GM18858 (cell line): ENCODE measurements at regions not wholly inside any gene's neighbourhood (a gene's known extent, or its start where the extent isn't known, plus 50 kb on each side); places are given as distances from the start of the nearest gene placed in this dataset.

Experiments used
- ATAC-seq: cut with Tn5 transposase; IDR thresholded peaks from one replicate; pipeline ENCODE4 v1.9.1; 2021; ENCODE audit not compliant: unreplicated experiment

GRCh38 chr2:220154304-220154703 is 526.9 kb downstream of the SLC4A3 start:
- no peak for ATAC-seq

DNA sequence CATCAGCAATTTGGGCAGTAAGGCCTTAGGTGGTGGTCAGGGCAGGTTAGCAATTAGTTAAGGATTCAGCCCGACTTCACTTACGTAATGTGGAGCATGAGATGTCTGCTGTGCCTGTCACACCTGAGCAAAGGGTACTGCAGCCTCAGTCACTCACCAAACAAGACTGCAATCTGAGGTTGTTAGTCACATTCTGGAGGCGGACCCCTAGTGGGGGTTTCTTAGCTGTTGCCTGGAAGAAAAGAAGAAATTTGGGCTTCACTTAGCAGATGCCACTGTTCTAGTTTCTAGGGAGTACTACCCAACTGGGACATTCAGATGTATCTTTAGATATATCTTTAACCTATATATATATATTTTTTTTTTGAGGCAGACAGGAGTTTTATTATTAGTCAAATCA is 529.9 kb downstream of the SLC4A3 start:
- ATAC-seq, result no peak

DNA sequence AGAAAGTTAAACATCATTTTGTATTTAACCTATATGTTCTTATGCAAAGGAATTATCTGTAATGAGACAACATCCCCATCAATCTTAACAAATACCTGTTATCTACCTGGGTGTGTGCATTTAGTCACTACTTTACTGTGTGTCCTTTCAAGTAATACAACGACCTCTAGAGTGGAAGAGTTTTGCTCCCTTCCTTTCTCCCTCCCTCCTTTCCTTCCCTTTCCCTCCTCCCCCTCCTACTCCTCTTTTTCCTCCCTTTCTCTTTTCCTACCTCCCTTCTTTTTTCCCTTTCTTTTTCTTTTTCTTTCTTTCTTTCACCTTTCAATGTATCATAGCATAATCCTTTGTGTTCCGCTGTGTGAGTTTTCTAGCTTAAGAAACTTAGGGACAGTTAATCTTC is 532.3 kb downstream of the SLC4A3 start:
- ATAC-seq, result no peak

DNA sequence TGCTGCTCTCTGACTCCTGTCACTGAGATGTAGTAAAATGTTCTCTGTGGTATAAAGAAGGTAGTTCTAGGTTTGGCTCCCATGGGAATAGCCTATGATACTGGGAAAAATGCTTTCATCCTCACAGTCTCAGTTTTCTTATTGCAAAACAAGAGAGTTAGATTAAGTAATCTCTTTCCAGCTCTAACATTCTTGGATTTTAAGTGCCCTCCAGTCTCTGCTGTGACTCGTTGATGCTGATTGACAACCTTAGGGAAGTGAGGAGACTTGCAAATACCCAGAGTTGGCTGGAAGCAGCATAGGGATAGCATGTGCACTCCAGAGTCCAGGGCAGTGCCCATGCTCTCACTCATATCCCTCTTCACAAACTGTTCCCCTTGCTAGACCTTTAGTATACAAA is 534.9 kb downstream of the SLC4A3 start:
- no peak for ATAC-seq

GRCh38 chr2:220163486-220163885 is 536.1 kb downstream of the SLC4A3 start:
- no peak for ATAC-seq

GRCh38 chr2:220165401-220165800 is 538.0 kb downstream of the SLC4A3 start:
- no peak for ATAC-seq

DNA sequence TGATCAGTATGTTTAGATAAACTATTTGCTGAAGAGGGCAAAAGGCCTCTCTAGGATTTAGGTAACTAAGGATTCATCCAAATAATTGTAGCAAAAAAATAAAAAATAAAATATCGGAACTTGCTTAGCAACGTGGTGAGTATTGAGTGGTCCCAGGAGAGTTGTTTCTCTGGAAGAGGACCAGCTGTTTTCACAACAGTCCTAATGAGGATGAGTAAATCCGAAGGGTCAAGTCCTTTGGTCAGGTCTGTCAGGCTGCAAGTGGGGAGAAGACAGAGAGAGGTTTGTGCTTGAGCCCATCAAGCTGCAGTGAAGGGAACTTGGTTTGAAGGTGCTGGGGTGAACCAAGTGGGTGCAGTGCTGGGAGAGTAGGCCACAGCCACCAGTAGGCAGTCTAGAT is 539.2 kb downstream of the SLC4A3 start:
- ATAC-seq, result no peak

GRCh38 chr2:220167956-220168355 is 540.5 kb downstream of the SLC4A3 start:
- no peak for ATAC-seq

DNA sequence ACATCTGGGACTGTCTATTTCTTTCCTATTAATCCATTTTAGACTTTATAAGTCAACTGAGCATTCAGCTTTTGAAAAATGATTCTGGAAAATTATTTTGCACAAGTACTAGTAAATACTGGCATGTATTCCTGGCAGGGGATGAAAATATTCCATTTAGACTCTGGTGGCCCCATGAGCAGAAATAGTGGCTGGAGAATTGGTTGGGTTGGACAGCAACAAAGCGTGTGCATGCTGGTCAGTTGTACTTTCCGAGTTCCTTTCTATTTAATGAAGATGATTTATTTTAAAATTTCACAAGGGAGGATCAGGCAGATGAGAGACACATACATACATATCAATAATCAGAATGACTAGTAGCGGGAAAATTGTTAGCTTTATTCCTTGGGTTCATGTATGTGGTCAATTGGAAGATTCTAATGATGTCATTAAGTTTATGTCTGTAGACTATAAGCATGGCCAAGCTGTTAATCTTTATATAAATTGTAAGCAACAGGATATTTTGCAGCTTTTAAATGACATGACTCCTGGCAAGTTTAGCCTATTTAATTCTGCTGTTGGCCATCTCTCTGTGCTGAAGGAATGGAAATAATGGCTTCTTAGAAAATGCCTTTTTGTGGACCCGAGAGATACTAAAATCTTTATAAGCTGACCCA is 541.6 kb downstream of the SLC4A3 start:
- no peak for ATAC-seq

DNA sequence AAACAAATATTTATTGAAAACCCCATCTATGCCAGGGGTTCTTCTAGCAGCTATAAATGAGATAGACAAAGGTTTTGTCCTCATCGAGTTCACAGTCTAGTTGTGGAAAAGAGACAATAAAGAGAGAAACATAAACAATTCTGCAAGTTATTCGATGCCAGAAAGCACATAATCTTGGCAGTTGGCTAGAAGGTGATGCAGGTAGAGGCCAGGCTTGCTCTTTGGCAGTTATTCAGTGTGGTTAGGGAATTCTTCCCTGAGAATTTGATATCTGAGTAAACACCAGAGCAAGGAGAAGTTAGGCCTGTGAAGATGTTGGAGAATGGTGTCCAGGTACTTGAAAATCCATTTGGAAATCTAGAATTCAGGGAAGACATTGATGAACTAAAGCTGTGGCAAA is 547.4 kb downstream of the SLC4A3 start:
- ATAC-seq, result no peak

DNA sequence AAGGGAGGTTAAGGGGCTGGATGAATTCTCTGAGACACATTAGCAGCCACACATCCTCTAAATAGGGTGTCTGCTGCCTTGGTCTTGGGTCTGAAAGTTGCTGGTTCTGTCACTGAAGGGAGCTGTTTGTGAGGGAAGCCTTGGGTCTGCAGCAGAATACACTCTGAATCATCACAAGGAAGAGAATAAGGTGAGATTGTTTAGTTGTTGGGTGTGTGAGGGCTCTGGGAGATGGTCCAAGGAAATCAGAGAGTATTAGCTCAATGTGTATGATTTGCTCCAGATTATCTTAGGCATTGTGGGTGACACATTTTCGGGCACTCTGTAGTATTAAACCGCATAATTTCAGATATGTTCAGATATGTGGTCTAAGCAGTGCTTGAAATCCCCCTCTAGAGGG is 548.5 kb downstream of the SLC4A3 start:
- no peak for ATAC-seq

DNA sequence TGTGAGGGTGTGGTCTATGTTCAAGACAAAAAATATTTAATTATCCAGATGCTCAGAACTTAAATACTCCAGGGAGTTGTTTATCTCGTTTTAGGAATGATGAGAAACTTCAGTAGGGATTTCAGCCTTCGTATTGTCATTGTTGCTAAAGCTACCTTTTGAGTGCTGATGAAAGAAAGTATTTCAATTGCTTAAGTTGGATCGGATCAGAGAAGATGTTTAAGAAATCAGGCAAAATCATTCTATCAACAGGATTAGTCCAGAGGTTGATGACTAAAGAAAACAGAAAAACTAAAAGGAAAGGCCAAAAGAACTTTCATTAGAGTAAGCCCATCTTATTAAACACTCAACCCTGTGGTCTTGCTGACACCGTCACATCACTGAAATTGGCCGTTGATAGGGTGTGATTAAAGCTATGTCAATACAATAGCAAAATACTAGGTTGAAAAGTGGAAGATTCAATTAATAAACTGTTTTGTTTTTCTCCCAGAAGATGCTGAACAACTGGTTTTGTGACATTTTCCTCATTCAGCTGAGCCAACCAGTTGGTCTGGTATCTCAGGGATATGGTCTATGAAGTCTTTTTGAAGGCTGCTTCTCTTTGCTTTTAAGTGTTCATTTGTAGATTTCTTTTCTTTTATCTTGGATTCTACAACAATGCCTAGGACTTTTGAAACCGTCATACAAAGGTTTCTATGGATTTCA is 551.7 kb downstream of the SLC4A3 start:
- ATAC-seq, result no peak

GRCh38 chr2:220181165-220181564 is 553.7 kb downstream of the SLC4A3 start:
- ATAC-seq, result no peak

GRCh38 chr2:220182790-220183189 is 555.4 kb downstream of the SLC4A3 start:
- no peak for ATAC-seq

DNA sequence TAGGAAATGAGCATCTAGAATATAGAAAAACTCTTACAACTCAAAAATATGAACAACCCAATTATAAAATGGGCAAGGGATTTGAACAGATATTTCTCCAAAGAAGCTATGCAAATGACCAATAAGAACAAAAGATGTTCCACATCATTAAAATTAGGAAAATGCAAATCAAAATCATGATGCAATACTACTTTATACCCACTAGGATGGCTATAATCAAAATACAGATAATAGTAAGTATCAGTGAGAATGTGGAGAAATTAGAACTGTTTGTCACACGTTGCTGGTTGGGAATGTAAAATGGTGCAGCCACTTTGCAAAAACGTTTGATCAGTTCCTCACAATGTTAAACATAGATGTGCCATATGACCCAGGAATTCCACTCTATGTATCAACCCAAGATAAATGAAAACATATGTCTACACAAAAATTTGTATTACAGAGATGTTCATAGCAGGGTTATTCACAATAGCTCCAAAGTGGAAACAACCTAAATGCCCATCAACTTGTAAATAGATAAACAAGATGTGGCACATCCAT is 558.4 kb downstream of the SLC4A3 start:
- ATAC-seq, result no peak

DNA sequence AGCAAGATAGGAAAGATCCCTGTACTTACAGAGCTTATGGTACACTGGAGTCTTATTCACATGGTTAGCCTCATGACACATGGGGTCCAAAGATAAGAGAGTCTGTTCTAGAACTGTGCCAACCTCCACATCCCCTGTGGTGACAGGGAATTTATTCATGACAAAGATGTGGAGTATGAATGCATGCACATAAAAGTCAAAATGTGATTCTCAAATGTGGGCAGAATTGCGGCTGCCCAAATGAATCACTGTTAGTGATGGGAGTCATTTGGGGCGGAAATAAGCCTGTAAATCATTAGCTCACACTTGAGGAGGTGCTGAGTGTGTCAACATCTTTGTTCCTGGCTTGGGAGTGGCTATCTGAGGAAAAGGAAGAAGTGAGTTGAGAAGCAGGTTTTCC is 560.6 kb downstream of the SLC4A3 start:
- no peak for ATAC-seq

- no peak for ATAC-seq
These were observed 563.6 kb downstream of the SLC4A3 start for GRCh38 chr2:220191031-220191430.

DNA sequence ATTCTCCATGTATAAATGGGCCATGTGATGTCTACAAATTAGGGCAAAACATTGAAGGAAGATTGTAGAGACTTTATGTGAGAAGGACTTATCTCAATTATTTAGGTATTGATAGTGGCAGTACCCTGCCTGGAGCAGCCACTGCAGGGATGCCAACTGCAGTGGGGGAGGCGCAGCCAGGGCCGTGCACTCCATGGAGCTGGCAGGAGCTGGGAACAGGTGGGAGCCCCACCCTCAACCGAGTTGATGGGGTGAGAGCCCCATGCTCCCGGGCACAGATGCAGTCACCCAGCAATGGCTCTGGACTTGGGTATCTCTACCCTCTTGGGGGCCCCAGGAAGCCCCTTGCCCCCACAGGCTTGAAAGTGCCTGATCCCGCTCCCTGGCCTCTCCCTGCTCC is 564.3 kb downstream of the SLC4A3 start:
- no peak for ATAC-seq

DNA sequence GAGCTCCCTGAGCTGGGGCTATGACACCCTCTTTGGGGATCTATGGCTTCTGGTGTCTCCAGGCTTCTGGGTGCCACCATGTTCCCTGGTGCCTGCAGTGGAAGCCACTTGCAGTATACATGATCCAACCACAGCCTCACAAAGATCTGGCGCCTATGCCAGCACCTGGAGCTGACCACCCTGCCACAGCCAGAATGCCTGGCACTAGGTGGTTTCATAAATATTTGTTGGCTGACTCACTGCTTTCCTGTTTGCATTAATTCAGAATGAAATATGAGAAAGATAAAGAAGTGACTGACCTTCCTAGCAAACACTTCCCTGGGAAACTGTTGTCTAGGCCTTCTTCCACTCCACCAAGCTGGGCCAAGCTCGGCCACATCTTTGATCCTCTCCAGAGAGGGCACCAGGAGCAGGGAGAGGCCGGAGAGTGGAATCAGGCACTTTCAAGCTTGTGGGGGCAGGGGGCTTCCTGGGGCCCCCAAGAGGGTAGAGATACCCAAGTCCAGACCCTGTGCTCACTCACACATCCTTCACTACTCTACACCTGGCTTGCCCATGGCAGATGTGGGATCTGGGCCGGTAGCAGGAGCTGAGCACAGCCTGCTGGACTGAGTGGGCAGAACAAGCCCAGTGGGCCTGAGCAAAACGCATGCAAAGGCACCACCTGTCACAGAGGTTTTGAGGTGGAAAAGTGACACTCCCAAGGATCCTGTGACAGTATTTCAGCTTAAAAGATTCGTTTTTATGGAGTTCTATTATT is 565.7 kb downstream of the SLC4A3 start:
- ATAC-seq, result no peak

GRCh38 chr2:220194630-220195584 is 567.5 kb downstream of the SLC4A3 start:
- ATAC-seq, result no peak

DNA sequence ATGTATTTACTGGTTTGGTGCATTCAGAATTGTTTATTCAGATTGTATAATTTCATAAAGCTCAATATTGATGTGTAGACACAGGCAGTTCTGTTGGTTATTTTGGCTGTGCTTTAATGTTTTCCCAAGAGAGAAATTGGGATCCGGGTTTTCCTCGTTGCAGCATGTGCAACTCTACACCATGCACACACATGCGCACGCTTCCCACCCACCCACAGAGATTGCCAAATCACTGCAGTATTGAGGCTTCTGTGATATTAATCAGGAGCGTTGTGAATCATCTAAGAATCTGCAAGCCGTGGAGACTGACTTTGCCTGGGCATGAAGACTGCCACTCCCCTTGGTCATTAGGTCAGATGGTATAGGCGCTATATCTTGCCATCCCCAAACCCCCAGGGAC is 571.5 kb downstream of the SLC4A3 start:
- ATAC-seq, result no peak
